Suprapubic skin (tissue), 3 donors: ENCODE measurements at regions not wholly inside any gene's neighbourhood (a gene's known extent, or its start where the extent isn't known, plus 50 kb on each side); places are given as distances from the start of the nearest gene placed in this dataset.

Experiments
- POLR2A ChIP-seq, 2 donors: fragments of 450-650 bp; IDR thresholded peaks; one replicate each; pipeline ENCODE4 v1.6.1; 2017; ENCODE audit warnings: antibody characterized with exemption in 2 of 2, mild to moderate bottlenecking in 2 of 2, moderate library complexity in 2 of 2
- TF ChIP-seq, protein P1 (sequence below), 2 donors: fragments of 200-600 bp in 1 of 2; fragments of 450-650 bp in 1 of 2; sonication (generic) in 1 of 2; IDR thresholded peaks; one replicate each; pipeline ENCODE4 v1.5.1; 2016 to 2019; ENCODE audit warnings: antibody characterized with exemption in 2 of 2, mild to moderate bottlenecking in 1 of 2, moderate library complexity in 1 of 2

DNA sequence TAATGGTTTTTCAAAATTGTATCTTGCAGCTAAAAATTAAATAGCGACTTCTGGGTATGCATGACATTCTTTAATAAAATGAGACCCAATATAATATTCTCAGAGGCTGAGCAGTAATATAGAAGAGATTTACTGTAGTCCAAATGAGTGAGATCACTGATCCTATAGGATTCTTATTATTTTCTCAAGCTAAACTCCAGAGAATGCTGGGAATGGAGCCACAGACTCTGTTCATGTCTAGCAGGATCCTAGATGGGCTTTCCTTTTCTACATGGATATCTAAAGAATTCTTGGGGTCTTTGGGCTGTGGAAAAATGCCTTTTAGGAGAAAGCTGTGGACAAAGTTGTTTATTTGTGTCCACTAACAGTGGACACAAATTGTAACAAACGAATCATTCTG lies 150.7 kb upstream of the ZNF644 start:
- no peak for TF ChIP-seq POLR2A (IDR thresholded peaks at IDR 0.05)
- TF ChIP-seq, protein P1, sequence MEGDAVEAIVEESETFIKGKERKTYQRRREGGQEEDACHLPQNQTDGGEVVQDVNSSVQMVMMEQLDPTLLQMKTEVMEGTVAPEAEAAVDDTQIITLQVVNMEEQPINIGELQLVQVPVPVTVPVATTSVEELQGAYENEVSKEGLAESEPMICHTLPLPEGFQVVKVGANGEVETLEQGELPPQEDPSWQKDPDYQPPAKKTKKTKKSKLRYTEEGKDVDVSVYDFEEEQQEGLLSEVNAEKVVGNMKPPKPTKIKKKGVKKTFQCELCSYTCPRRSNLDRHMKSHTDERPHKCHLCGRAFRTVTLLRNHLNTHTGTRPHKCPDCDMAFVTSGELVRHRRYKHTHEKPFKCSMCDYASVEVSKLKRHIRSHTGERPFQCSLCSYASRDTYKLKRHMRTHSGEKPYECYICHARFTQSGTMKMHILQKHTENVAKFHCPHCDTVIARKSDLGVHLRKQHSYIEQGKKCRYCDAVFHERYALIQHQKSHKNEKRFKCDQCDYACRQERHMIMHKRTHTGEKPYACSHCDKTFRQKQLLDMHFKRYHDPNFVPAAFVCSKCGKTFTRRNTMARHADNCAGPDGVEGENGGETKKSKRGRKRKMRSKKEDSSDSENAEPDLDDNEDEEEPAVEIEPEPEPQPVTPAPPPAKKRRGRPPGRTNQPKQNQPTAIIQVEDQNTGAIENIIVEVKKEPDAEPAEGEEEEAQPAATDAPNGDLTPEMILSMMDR (IDR thresholded peaks at IDR 0.05): no peak
